Mesendoderm (in vitro differentiated cells): ENCODE measurements at regions not wholly inside any gene's neighbourhood (a gene's known extent, or its start where the extent isn't known, plus 50 kb on each side); places are given as distances from the start of the nearest gene placed in this dataset.

Experiments used
- DNase-seq: peaks from one replicate; pipeline ENCODE4 v3.0.0; 2013
- H2AK5ac ChIP-seq: 2 replicates; pipeline ENCODE4 v1.6.1; 2013; ENCODE audit warnings: low read length, inconsistent platforms
- H2BK120ac ChIP-seq: 2 replicates; pipeline ENCODE4 v1.6.1; 2013; ENCODE audit warnings: low read depth, mild to moderate bottlenecking, low read length, moderate library complexity, mixed read lengths
- H2BK15ac ChIP-seq: replicated peaks from 2 replicates; pipeline ENCODE4 v1.6.1; 2013; ENCODE audit warnings: low read depth, mild to moderate bottlenecking, moderate library complexity
- H2BK5ac ChIP-seq: 2 replicates; pipeline ENCODE4 v1.6.1; 2013; ENCODE audit warnings: low read length, inconsistent platforms
- H3K18ac ChIP-seq: 2 replicates; pipeline ENCODE4 v1.6.1; 2013; ENCODE audit warnings: mild to moderate bottlenecking, low read length, mixed read lengths
- H3K23ac ChIP-seq: one replicate; pipeline ENCODE4 v1.6.1; 2013; ENCODE audit warnings: low read length
- H3K27ac ChIP-seq: 2 replicates; pipeline ENCODE4 v1.5.1; 2013; ENCODE audit warnings: low read depth, mild to moderate bottlenecking, inconsistent platforms, low read length, moderate library complexity
- H3K27me3 ChIP-seq: 2 replicates; pipeline ENCODE4 v1.6.1; 2013; ENCODE audit warnings: low read length, control low read depth, mild to moderate bottlenecking, inconsistent platforms; ENCODE audit not compliant: insufficient read depth, poor library complexity
- H3K36me3 ChIP-seq: 2 replicates; pipeline ENCODE4 v1.6.1; 2013; ENCODE audit warnings: low read length, inconsistent platforms; ENCODE audit not compliant: control insufficient read depth, insufficient read depth
- H3K4ac ChIP-seq: one replicate; pipeline ENCODE4 v1.6.1; 2013; ENCODE audit warnings: low read depth, mild to moderate bottlenecking, low read length, moderate library complexity
- H3K4me1 ChIP-seq: 2 replicates; pipeline ENCODE4 v1.6.1; 2013; ENCODE audit warnings: low read depth, low read length, inconsistent platforms; ENCODE audit not compliant: control insufficient read depth
- H3K4me2 ChIP-seq: 2 replicates; pipeline ENCODE4 v1.6.1; 2013; ENCODE audit warnings: low read length
- H3K4me3 ChIP-seq: 2 replicates; pipeline ENCODE4 v1.5.1; 2013; ENCODE audit warnings: mild to moderate bottlenecking, low read length
- H3K56ac ChIP-seq: one replicate; pipeline ENCODE4 v1.6.1; 2013; ENCODE audit warnings: low read length
- H3K79me1 ChIP-seq: 2 replicates; pipeline ENCODE4 v1.6.1; 2013; ENCODE audit warnings: low read length, inconsistent platforms
- H3K79me2 ChIP-seq: 2 replicates; pipeline ENCODE4 v1.6.1; 2013; ENCODE audit warnings: mild to moderate bottlenecking, low read length; ENCODE audit not compliant: control insufficient read depth, insufficient read depth
- H3K9ac ChIP-seq: 2 replicates; pipeline ENCODE4 v1.6.1; 2013; ENCODE audit warnings: low read length, inconsistent platforms
- H4K5ac ChIP-seq: one replicate; pipeline ENCODE4 v1.6.1; 2013; ENCODE audit warnings: low read length
- H4K8ac ChIP-seq: one replicate; pipeline ENCODE4 v1.6.1; 2013; ENCODE audit warnings: low read depth, mild to moderate bottlenecking, control low read depth, low read length, moderate library complexity
- WGBS: extraction: QIAGEN DNeasy Blood & Tissue Kit; methylation state at CpG from one replicate; pipeline ENCODE4 v1.1.7; 2013; ENCODE audit warnings: low lambda C conversion rate, missing lambda C conversion rate; ENCODE audit not compliant: insufficient coverage; ENCODE audit errors: extremely low coverage; 5-methylcytosine and 5-hydroxymethylcytosine counted together

- Histone ChIP-seq H2BK120ac (no peak overlapping the region), H3K23ac (no peak overlapping the region), H3K79me2 (no peaks in the 10 kb centered on the region), H3K27me3 (no peaks in the 10 kb centered on the region), H2BK15ac (no peak overlapping the region), H3K4me1 (peaks cover 3% of the 10 kb centered on the region), H3K4me2 (no peak overlapping the region), H3K36me3 (no peaks in the 10 kb centered on the region), H2BK5ac (no peak overlapping the region), H4K8ac (no peak overlapping the region), H3K9ac (no peak overlapping the region), H2AK5ac (no peak overlapping the region), H3K4me3 (no peak overlapping the region), H3K27ac (no peak overlapping the region), H3K56ac (no peak overlapping the region), H3K4ac (no peak overlapping the region), H3K79me1 (no peaks in the 10 kb centered on the region), H4K5ac (no peak overlapping the region), H3K18ac (no peak overlapping the region)
- no peak for DNase-seq
- no CpG with 5 or more reads among the region's 6 CpGs for whole genome bisulfite sequencing
Observed at GRCh38 chr1:195744256-195744655, 864.0 kb downstream of the KCNT2 start.

- H3K23ac ChIP-seq: no peak overlapping the region
- no peak overlapping the region for H4K5ac ChIP-seq
- no peak overlapping the region for H3K4ac ChIP-seq
- DNase-seq: no peak
- H4K8ac ChIP-seq: no peak overlapping the region
- peak overlapping the region; percentile 92 for H2BK15ac ChIP-seq
- no peaks in the 10 kb centered on the region for H3K36me3 ChIP-seq
- no peak overlapping the region for H3K4me2 ChIP-seq
- H3K4me3 ChIP-seq: no peak overlapping the region
- H3K27me3 ChIP-seq: no peaks in the 10 kb centered on the region
- H3K9ac ChIP-seq: no peak overlapping the region
- no peak overlapping the region for H3K18ac ChIP-seq
- H3K4me1 ChIP-seq: peaks cover 3% of the 10 kb centered on the region
- H3K79me1 ChIP-seq: no peaks in the 10 kb centered on the region
- H2AK5ac ChIP-seq: no peak overlapping the region
- WGBS: no CpG with 5 or more reads among the region's 1 CpG
- no peak overlapping the region for H3K56ac ChIP-seq
- H2BK5ac ChIP-seq: no peak overlapping the region
- H3K27ac ChIP-seq: no peak overlapping the region
- H2BK120ac ChIP-seq: no peak overlapping the region
- no peaks in the 10 kb centered on the region for H3K79me2 ChIP-seq
Observed at GRCh38 chr1:195740862-195741261, 867.4 kb downstream of the KCNT2 start.

- Histone ChIP-seq H3K9ac (no peak overlapping the region), H3K4ac (no peak overlapping the region), H3K56ac (no peak overlapping the region), H2BK5ac (no peak overlapping the region), H2AK5ac (no peak overlapping the region), H3K27ac (no peak overlapping the region), H2BK15ac (no peak overlapping the region), H4K5ac (no peak overlapping the region), H4K8ac (no peak overlapping the region), H3K4me1 (peaks cover 3% of the 10 kb centered on the region), H3K79me1 (no peaks in the 10 kb centered on the region), H2BK120ac (no peak overlapping the region), H3K27me3 (no peaks in the 10 kb centered on the region), H3K4me2 (no peak overlapping the region), H3K36me3 (no peaks in the 10 kb centered on the region), H3K4me3 (no peak overlapping the region), H3K18ac (no peak overlapping the region), H3K23ac (no peak overlapping the region), H3K79me2 (no peaks in the 10 kb centered on the region)
- no CpG with 5 or more reads among the region's 3 CpGs for WGBS
- DNase-seq: peak; percentile 73
Observed at GRCh38 chr1:195738966-195739650, 869.1 kb downstream of the KCNT2 start.

GRCh38 chr1:195735140-195735539, 873.1 kb downstream of the KCNT2 start:
- no peak for DNase-seq
- Histone ChIP-seq H3K4me2 (no peak overlapping the region), H2BK5ac (no peak overlapping the region), H2BK120ac (no peak overlapping the region), H3K18ac (peak overlapping the region; percentile 30), H3K36me3 (no peaks in the 10 kb centered on the region), H3K9ac (no peak overlapping the region), H3K56ac (no peak overlapping the region), H3K79me1 (no peaks in the 10 kb centered on the region), H3K4me3 (no peak overlapping the region), H3K27ac (no peak overlapping the region), H4K5ac (no peak overlapping the region), H3K4me1 (no peaks in the 10 kb centered on the region), H3K4ac (no peak overlapping the region), H2AK5ac (no peak overlapping the region), H3K79me2 (no peaks in the 10 kb centered on the region), H2BK15ac (no peak overlapping the region), H4K8ac (no peak overlapping the region), H3K27me3 (no peaks in the 10 kb centered on the region), H3K23ac (no peak overlapping the region)

GRCh38 chr1:195733826-195734225, 874.4 kb downstream of the KCNT2 start:
- no peaks in the 10 kb centered on the region for H3K27me3 ChIP-seq
- no peak overlapping the region for H2AK5ac ChIP-seq
- no peaks in the 10 kb centered on the region for H3K4me1 ChIP-seq
- H3K4me3 ChIP-seq: no peak overlapping the region
- H2BK5ac ChIP-seq: no peak overlapping the region
- no peak overlapping the region for H3K18ac ChIP-seq
- no peak overlapping the region for H3K4me2 ChIP-seq
- H2BK120ac ChIP-seq: no peak overlapping the region
- H3K79me1 ChIP-seq: no peaks in the 10 kb centered on the region
- H3K4ac ChIP-seq: no peak overlapping the region
- H4K8ac ChIP-seq: no peak overlapping the region
- DNase-seq: peak; percentile 71
- WGBS: no CpG with 5 or more reads among the region's 1 CpG
- no peak overlapping the region for H2BK15ac ChIP-seq
- H3K79me2 ChIP-seq: no peaks in the 10 kb centered on the region
- H3K56ac ChIP-seq: no peak overlapping the region
- H3K23ac ChIP-seq: no peak overlapping the region
- H3K9ac ChIP-seq: no peak overlapping the region
- H3K36me3 ChIP-seq: no peaks in the 10 kb centered on the region
- H3K27ac ChIP-seq: no peak overlapping the region
- no peak overlapping the region for H4K5ac ChIP-seq

- no peaks in the 10 kb centered on the region for H3K79me1 ChIP-seq
- WGBS: no CpG with 5 or more reads among the region's 4 CpGs
- no peak for DNase-seq
- no peaks in the 10 kb centered on the region for H3K4me1 ChIP-seq
- no peaks in the 10 kb centered on the region for H3K27me3 ChIP-seq
- H3K79me2 ChIP-seq: no peaks in the 10 kb centered on the region
- no peak overlapping the region for H3K9ac ChIP-seq
- H3K23ac ChIP-seq: no peak overlapping the region
- H3K4ac ChIP-seq: no peak overlapping the region
- no peaks in the 10 kb centered on the region for H3K36me3 ChIP-seq
- no peak overlapping the region for H2BK120ac ChIP-seq
- H3K4me3 ChIP-seq: no peak overlapping the region
- H3K56ac ChIP-seq: no peak overlapping the region
- no peak overlapping the region for H3K18ac ChIP-seq
- no peak overlapping the region for H3K27ac ChIP-seq
- H4K5ac ChIP-seq: no peak overlapping the region
- H2BK15ac ChIP-seq: no peak overlapping the region
- H3K4me2 ChIP-seq: no peak overlapping the region
- no peak overlapping the region for H2BK5ac ChIP-seq
- no peak overlapping the region for H2AK5ac ChIP-seq
- H4K8ac ChIP-seq: no peak overlapping the region
Observed at GRCh38 chr1:195733408-195733807, 874.8 kb downstream of the KCNT2 start.
